A549 (cell line): ENCODE measurements at regions not wholly inside any gene's neighbourhood (a gene's known extent, or its start where the extent isn't known, plus 50 kb on each side); places are given as distances from the start of the nearest gene placed in this dataset.

Source experiments
- ATAC-seq, 2 experiments: fragments of 200-7000 bp in 1 of 2; fragments of >200 bp in 1 of 2; cut with Nextera tagmentation in 1 of 2; cut with Tn5 transposase in 1 of 2; 3 replicates each; pipeline versions ENCODE4 v1.8.0 to v1.9.1; 2018 to 2020; ENCODE audit warnings: mild to moderate bottlenecking in 1 of 2, moderate library complexity in 1 of 2
- CTCF ChIA-PET: fragments of 300-600 bp; sonication (Branson Sonifier 250); formaldehyde crosslinking; extraction: SDS; loops from one replicate; lab custom pipeline; 2021; ENCODE audit warnings: antibody characterized with exemption, inconsistent platforms; lab: Yijun Ruan, JAX
- POLR2A ChIA-PET: fragments of 350-600 bp; formaldehyde crosslinking; extraction: SDS; loops from one replicate; lab custom pipeline; 2021; ENCODE audit warnings: antibody characterized with exemption, inconsistent platforms; lab: Yijun Ruan, JAX
- DNase-seq, 2 experiments: peaks; one replicate each; pipeline versions ENCODE4 v3.0.0 to v3.0.0-alpha.2; 2011 to 2016; ENCODE audit warnings: low read depth in 1 of 2, low spot score in 1 of 2
- FAIRE-seq: peaks from 2 replicates; lab custom pipeline; 2011; peaks lifted over from hg19 to GRCh38; lab: Jason Lieb, UNC
- H3K27ac ChIP-seq, 2 experiments: fragments of >200 bp; sonication (Bioruptor Twin); formaldehyde crosslinking; 3 replicates each; pipeline ENCODE4 v1.5.1; 2016 to 2017
- H3K4me1 ChIP-seq: fragments of >200 bp; sonication (Bioruptor Twin); formaldehyde crosslinking; 3 replicates; pipeline ENCODE4 v1.6.1; 2016
- H3K4me2 ChIP-seq: fragments of >200 bp; sonication (Bioruptor Twin); formaldehyde crosslinking; 3 replicates; pipeline ENCODE4 v1.6.1; 2016
- H3K4me3 ChIP-seq: fragments of >200 bp; sonication (Bioruptor Twin); formaldehyde crosslinking; 3 replicates; pipeline ENCODE4 v1.5.1; 2016
- H3K9me3 ChIP-seq: fragments of >200 bp; sonication (Bioruptor Twin); formaldehyde crosslinking; 3 replicates; pipeline ENCODE4 v1.6.1; 2016
- BHLHE40 ChIP-seq: IDR thresholded peaks from 2 replicates; pipeline ENCODE4 v1.6.1; 2012; ENCODE audit warnings: low read depth, low read length, inconsistent platforms
- CBX2 ChIP-seq: fragments of 200-600 bp; sonication (generic); IDR thresholded peaks from 2 replicates; pipeline ENCODE4 v1.6.1; 2016; ENCODE audit warnings: low read depth, mild to moderate bottlenecking, borderline replicate concordance
- FOXS1 ChIP-seq: fragments of 250-450 bp; sonication (Bioruptor Pico); IDR thresholded peaks from 2 replicates; pipeline ENCODE4 v1.5.0; 2020; ENCODE audit warnings: mild to moderate bottlenecking, moderate library complexity
- HEYL ChIP-seq: fragments of 250-450 bp; sonication (Bioruptor Pico); IDR thresholded peaks from 2 replicates; pipeline ENCODE4 v1.8.0; 2021; ENCODE audit warnings: mild to moderate bottlenecking, moderate library complexity
- HOXB13 ChIP-seq: fragments of 250-450 bp; sonication (Bioruptor Pico); IDR thresholded peaks from 2 replicates; pipeline ENCODE4 v1.5.0; 2020; ENCODE audit warnings: low read depth, mild to moderate bottlenecking, moderate library complexity
- KDM5A ChIP-seq: fragments of 200-600 bp; sonication (generic); IDR thresholded peaks from 2 replicates; pipeline ENCODE4 v1.6.1; 2016; ENCODE audit warnings: antibody characterized with exemption, mild to moderate bottlenecking
- NPAS2 ChIP-seq: fragments of 250-450 bp; sonication (Bioruptor Pico); IDR thresholded peaks from 2 replicates; pipeline ENCODE4 v1.8.0; 2022; ENCODE audit warnings: mild to moderate bottlenecking, moderate library complexity, borderline replicate concordance
- POLR2AphosphoS2 ChIP-seq: conservative IDR thresholded peaks from 2 replicates; pipeline ENCODE4 v1.6.1; 2012; ENCODE audit warnings: low read length, improper control_type of control experiment, inconsistent platforms
- RAD21 ChIP-seq, 2 experiments: fragments of >200 bp in 1 of 2; sonication (Bioruptor Twin) in 1 of 2; formaldehyde crosslinking in 1 of 2; IDR thresholded peaks in 1 of 2; conservative IDR thresholded peaks in 1 of 2; 2 replicates in 1 of 2; 3 replicates in 1 of 2; pipeline ENCODE4 v1.6.1; 2012 to 2018; ENCODE audit warnings: inconsistent platforms in 1 of 2
- SMC3 ChIP-seq: fragments of >200 bp; sonication (Bioruptor Twin); formaldehyde crosslinking; IDR thresholded peaks from 3 replicates; pipeline ENCODE4 v1.6.1; 2018; ENCODE audit warnings: inconsistent platforms
- WGBS: methylation state at CpG from one replicate; pipeline ENCODE4 v1.1.6; 2017; ENCODE audit errors: missing lambda C conversion rate; 5-methylcytosine and 5-hydroxymethylcytosine counted together
- TF ChIP-seq, protein P1 (sequence below): fragments of 200-600 bp; sonication (generic); IDR thresholded peaks from 2 replicates; pipeline ENCODE4 v1.6.1; 2016; ENCODE audit warnings: antibody characterized with exemption, mild to moderate bottlenecking, moderate library complexity
- TF ChIP-seq, protein P2 (sequence below): IDR thresholded peaks from 2 replicates; pipeline ENCODE4 v1.6.1; 2012
- TF ChIP-seq, protein P3 (sequence below): fragments of >200 bp; sonication (Bioruptor Twin); formaldehyde crosslinking; IDR thresholded peaks from 3 replicates; pipeline ENCODE4 v1.5.1; 2016
- TF ChIP-seq, protein P4 (sequence below): fragments of 450-650 bp; IDR thresholded peaks from 2 replicates; pipeline ENCODE4 v1.6.1; 2014; ENCODE audit warnings: antibody characterized with exemption
- TF ChIP-seq, protein P5 (sequence below): IDR thresholded peaks from 2 replicates; pipeline ENCODE4 v1.6.1; 2012; ENCODE audit warnings: low read depth, borderline replicate concordance

DNA sequence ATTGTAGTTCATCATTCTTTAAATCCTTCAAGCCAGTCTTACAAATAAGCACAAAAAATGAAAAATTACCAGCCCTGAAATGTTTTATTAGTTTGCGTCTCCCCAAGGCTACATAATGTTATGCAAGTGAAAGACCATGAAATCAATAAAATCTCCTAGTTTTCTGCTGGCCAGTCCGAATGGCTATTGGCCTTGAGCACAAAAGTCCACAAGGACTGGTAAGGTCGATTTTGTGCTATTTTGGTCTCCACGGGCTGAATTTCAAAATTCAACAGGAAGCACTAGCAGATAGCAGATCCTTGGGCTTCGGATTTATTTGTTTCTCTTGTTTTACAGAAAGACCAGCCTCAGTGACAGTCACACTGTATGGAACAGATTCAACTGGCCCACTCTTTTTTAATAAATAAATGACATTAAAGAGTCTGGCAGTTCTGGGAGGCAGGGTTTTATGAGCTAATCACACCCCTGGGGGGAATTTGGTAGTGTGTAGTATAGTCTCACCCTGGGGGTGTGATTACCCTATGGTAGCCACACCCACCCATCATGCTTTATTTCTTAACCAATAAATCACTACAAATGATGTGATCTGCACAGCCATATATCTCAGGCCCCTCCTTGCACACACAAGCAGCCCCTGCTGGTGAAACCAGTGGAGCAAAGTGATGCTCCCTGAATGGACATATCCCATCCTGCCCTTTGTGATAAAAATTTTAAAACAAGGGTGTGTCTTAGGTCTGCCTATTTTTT is 51.1 kb upstream of the TMEM33 start:
- H3K4me1 ChIP-seq, result no peaks in the 10 kb centered on the region
- DNase-seq (no peak), FAIRE-seq (no peak), ATAC-seq (peak in 1 of 2 experiments; percentile 40; a peak in 2 of 6 replicates)
- ChIA-PET CTCF (interaction anchor here (0.6 to 5.4 kb wide), 10 partner anchors 8 to 1107 kb away, joined by 3 to 65 read pairs (median 4); no protein-coding TSS in a partner anchor), POLR2A (no interaction called here)
- no peak overlapping the region for H3K4me2 ChIP-seq
- H3K9me3 ChIP-seq, result no peaks in the 10 kb centered on the region
- 58% methylated on average over 5 of the region's 5 CpGs for WGBS
- no peak overlapping the region for H3K27ac ChIP-seq
- TF ChIP-seq HOXB13 (CRISPR knock-in tag) (no peak), NPAS2 (CRISPR knock-in tag) (no peak)
- TF ChIP-seq, protein P1, sequence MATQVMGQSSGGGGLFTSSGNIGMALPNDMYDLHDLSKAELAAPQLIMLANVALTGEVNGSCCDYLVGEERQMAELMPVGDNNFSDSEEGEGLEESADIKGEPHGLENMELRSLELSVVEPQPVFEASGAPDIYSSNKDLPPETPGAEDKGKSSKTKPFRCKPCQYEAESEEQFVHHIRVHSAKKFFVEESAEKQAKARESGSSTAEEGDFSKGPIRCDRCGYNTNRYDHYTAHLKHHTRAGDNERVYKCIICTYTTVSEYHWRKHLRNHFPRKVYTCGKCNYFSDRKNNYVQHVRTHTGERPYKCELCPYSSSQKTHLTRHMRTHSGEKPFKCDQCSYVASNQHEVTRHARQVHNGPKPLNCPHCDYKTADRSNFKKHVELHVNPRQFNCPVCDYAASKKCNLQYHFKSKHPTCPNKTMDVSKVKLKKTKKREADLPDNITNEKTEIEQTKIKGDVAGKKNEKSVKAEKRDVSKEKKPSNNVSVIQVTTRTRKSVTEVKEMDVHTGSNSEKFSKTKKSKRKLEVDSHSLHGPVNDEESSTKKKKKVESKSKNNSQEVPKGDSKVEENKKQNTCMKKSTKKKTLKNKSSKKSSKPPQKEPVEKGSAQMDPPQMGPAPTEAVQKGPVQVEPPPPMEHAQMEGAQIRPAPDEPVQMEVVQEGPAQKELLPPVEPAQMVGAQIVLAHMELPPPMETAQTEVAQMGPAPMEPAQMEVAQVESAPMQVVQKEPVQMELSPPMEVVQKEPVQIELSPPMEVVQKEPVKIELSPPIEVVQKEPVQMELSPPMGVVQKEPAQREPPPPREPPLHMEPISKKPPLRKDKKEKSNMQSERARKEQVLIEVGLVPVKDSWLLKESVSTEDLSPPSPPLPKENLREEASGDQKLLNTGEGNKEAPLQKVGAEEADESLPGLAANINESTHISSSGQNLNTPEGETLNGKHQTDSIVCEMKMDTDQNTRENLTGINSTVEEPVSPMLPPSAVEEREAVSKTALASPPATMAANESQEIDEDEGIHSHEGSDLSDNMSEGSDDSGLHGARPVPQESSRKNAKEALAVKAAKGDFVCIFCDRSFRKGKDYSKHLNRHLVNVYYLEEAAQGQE, result no peak
- TF ChIP-seq, protein P2, sequence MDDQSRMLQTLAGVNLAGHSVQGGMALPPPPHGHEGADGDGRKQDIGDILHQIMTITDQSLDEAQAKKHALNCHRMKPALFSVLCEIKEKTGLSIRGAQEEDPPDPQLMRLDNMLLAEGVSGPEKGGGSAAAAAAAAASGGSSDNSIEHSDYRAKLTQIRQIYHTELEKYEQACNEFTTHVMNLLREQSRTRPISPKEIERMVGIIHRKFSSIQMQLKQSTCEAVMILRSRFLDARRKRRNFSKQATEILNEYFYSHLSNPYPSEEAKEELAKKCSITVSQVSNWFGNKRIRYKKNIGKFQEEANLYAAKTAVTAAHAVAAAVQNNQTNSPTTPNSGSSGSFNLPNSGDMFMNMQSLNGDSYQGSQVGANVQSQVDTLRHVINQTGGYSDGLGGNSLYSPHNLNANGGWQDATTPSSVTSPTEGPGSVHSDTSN, result no peak
- H3K4me3 ChIP-seq, result no peak overlapping the region

DNA sequence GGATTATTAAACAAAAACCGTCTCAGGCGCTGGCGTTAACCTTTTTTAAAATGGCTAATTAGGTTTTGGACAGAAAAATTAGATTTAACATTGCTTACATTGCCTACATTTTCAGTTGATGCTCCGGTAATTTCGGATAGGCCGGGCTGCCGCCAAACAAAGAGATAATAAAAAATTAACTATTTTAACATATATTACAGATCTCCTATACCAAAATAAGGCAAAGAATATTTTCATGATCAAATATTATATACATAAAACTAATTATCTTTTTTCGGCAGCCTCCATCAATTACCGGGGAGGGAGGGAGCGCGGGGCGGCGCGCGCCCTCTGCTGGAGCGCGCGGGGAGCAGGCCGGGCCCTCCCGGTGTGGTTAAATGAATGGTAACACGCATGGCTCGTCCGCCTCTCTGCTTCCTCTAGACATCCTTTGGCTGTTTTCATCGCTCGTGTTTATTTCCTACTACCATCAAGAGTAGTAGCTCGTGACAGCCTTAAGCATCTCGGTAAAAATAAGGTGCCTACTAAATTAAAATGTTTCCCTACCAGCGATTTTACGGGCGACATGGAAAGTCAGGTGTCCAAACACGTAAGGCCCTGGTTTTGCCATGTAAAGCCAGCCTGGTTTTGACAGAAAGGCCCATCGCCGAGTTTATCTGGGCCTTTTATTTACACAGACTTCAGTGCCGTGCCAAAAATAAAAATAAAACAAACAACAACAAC is 52.4 kb upstream of the TMEM33 start:
- 16% methylated on average over 34 of the region's 34 CpGs for WGBS
- Histone ChIP-seq H3K4me2 (peak overlapping the region; percentile 99), H3K27ac (peak overlapping the region; percentile 70 to 80; a peak in 4 of 6 replicates), H3K9me3 (no peaks in the 10 kb centered on the region), H3K4me3 (peak overlapping the region; percentile 72), H3K4me1 (no peaks in the 10 kb centered on the region)
- FAIRE-seq, result no peak
- TF ChIP-seq HEYL (CRISPR knock-in tag) (no peak), BHLHE40 (no peak), SMC3 (peak; percentile 87), HOXB13 (CRISPR knock-in tag) (no peak), CBX2 (no peak), KDM5A (no peak), RAD21 (conservative IDR thresholded peaks at IDR 0.05 in 1 of 2, IDR thresholded peaks at IDR 0.05 in 1 of 2) (peak; percentile 42 to 70), POLR2AphosphoS2 (no peak), FOXS1 (no peak)
- TF ChIP-seq, protein P3, sequence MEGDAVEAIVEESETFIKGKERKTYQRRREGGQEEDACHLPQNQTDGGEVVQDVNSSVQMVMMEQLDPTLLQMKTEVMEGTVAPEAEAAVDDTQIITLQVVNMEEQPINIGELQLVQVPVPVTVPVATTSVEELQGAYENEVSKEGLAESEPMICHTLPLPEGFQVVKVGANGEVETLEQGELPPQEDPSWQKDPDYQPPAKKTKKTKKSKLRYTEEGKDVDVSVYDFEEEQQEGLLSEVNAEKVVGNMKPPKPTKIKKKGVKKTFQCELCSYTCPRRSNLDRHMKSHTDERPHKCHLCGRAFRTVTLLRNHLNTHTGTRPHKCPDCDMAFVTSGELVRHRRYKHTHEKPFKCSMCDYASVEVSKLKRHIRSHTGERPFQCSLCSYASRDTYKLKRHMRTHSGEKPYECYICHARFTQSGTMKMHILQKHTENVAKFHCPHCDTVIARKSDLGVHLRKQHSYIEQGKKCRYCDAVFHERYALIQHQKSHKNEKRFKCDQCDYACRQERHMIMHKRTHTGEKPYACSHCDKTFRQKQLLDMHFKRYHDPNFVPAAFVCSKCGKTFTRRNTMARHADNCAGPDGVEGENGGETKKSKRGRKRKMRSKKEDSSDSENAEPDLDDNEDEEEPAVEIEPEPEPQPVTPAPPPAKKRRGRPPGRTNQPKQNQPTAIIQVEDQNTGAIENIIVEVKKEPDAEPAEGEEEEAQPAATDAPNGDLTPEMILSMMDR, result peak; percentile 86
- TF ChIP-seq, protein P4, sequence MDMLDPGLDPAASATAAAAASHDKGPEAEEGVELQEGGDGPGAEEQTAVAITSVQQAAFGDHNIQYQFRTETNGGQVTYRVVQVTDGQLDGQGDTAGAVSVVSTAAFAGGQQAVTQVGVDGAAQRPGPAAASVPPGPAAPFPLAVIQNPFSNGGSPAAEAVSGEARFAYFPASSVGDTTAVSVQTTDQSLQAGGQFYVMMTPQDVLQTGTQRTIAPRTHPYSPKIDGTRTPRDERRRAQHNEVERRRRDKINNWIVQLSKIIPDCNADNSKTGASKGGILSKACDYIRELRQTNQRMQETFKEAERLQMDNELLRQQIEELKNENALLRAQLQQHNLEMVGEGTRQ, result no peak
- TF ChIP-seq, protein P5, sequence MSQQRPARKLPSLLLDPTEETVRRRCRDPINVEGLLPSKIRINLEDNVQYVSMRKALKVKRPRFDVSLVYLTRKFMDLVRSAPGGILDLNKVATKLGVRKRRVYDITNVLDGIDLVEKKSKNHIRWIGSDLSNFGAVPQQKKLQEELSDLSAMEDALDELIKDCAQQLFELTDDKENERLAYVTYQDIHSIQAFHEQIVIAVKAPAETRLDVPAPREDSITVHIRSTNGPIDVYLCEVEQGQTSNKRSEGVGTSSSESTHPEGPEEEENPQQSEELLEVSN, result no peak
- peak; percentile 84 to 93 for ATAC-seq
- ChIA-PET CTCF (interaction anchor here (0.6 to 1.8 kb wide), 8 partner anchors 87 to 602 kb away, joined by 3 to 9 read pairs (median 4); no protein-coding TSS in a partner anchor), POLR2A (no interaction called here)
- peak; percentile 21 to 78 for DNase-seq
